ENCODE measurements at regions not wholly inside any gene's neighbourhood (a gene's known extent, or its start where the extent isn't known, plus 50 kb on each side); places are given as distances from the start of the nearest gene placed in this dataset.

- Histone ChIP-seq H4K8ac (ENCODE audit: low read depth, low read length) (no peak overlapping the region), H3K4me1 (ENCODE audit: control insufficient read depth, low read depth, low read length) (no peaks in the 10 kb centered on the region), H3K9ac (ENCODE audit: low read length) (no peak overlapping the region), H2BK15ac (replicated peaks; ENCODE audit: low read depth) (no peak overlapping the region), H3K23ac (ENCODE audit: low read length) (no peak overlapping the region), H3K27ac (ENCODE audit: low read depth, low read length) (no peak overlapping the region), H3K27me3 (ENCODE audit: insufficient read depth, low read length, poor library complexity) (no peaks in the 10 kb centered on the region), H2BK120ac (ENCODE audit: low read depth, low read length) (no peak overlapping the region), H2AK5ac (ENCODE audit: low read length) (no peak overlapping the region), H3K4me3 (ENCODE audit: low read length) (no peak overlapping the region), H3K36me3 (ENCODE audit: control insufficient read depth, insufficient read depth, low read length) (no peaks in the 10 kb centered on the region), H3K18ac (ENCODE audit: low read length) (no peak overlapping the region), H3K4me2 (ENCODE audit: low read length) (no peak overlapping the region), H3K79me2 (ENCODE audit: control insufficient read depth, insufficient read depth, low read length) (no peaks in the 10 kb centered on the region), H3K4ac (ENCODE audit: low read depth, low read length) (no peak overlapping the region), H4K5ac (ENCODE audit: low read length) (no peak overlapping the region), H2BK5ac (ENCODE audit: low read length) (no peak overlapping the region), H3K56ac (ENCODE audit: low read length) (no peak overlapping the region), H3K79me1 (ENCODE audit: low read length) (no peaks in the 10 kb centered on the region)
- DNase-seq: no peak
These were observed 125.7 kb upstream of the TCF4 start for GRCh38 chr18:55713707-55714106.

- Histone ChIP-seq H3K4ac (ENCODE audit: low read depth, low read length) (no peak overlapping the region), H3K27me3 (ENCODE audit: insufficient read depth, low read length, poor library complexity) (no peaks in the 10 kb centered on the region), H3K4me3 (ENCODE audit: low read length) (no peak overlapping the region), H3K79me1 (ENCODE audit: low read length) (no peaks in the 10 kb centered on the region), H4K5ac (ENCODE audit: low read length) (no peak overlapping the region), H3K4me1 (ENCODE audit: control insufficient read depth, low read depth, low read length) (no peaks in the 10 kb centered on the region), H3K79me2 (ENCODE audit: control insufficient read depth, insufficient read depth, low read length) (no peaks in the 10 kb centered on the region), H3K56ac (ENCODE audit: low read length) (no peak overlapping the region), H2BK120ac (ENCODE audit: low read depth, low read length) (no peak overlapping the region), H3K23ac (ENCODE audit: low read length) (no peak overlapping the region), H3K4me2 (ENCODE audit: low read length) (no peak overlapping the region), H3K18ac (ENCODE audit: low read length) (no peak overlapping the region), H3K36me3 (ENCODE audit: control insufficient read depth, insufficient read depth, low read length) (no peaks in the 10 kb centered on the region), H3K9ac (ENCODE audit: low read length) (no peak overlapping the region), H2AK5ac (ENCODE audit: low read length) (no peak overlapping the region), H4K8ac (ENCODE audit: low read depth, low read length) (no peak overlapping the region), H2BK15ac (replicated peaks; ENCODE audit: low read depth) (no peak overlapping the region), H2BK5ac (ENCODE audit: low read length) (no peak overlapping the region), H3K27ac (ENCODE audit: low read depth, low read length) (no peak overlapping the region)
- DNase-seq: no peak
- no CpG with 5 or more reads among the region's 3 CpGs for WGBS (ENCODE audit: extremely low coverage, insufficient coverage, low lambda C conversion rate)
These were observed 118.9 kb upstream of the TCF4 start for GRCh38 chr18:55706898-55707297.

GRCh38 chr18:55699233-55699765, 111.3 kb upstream of the TCF4 start:
- Histone ChIP-seq H3K4me3 (ENCODE audit: low read length) (no peak overlapping the region), H3K4ac (ENCODE audit: low read depth, low read length) (no peak overlapping the region), H2BK15ac (replicated peaks; ENCODE audit: low read depth) (no peak overlapping the region), H2BK5ac (ENCODE audit: low read length) (no peak overlapping the region), H3K36me3 (ENCODE audit: control insufficient read depth, insufficient read depth, low read length) (no peaks in the 10 kb centered on the region), H4K5ac (ENCODE audit: low read length) (no peak overlapping the region), H2BK120ac (ENCODE audit: low read depth, low read length) (no peak overlapping the region), H2AK5ac (ENCODE audit: low read length) (no peak overlapping the region), H3K56ac (ENCODE audit: low read length) (no peak overlapping the region), H3K9ac (ENCODE audit: low read length) (no peak overlapping the region), H3K18ac (ENCODE audit: low read length) (no peak overlapping the region), H3K4me2 (ENCODE audit: low read length) (no peak overlapping the region), H3K4me1 (ENCODE audit: control insufficient read depth, low read depth, low read length) (no peaks in the 10 kb centered on the region), H4K8ac (ENCODE audit: low read depth, low read length) (no peak overlapping the region), H3K27me3 (ENCODE audit: insufficient read depth, low read length, poor library complexity) (no peaks in the 10 kb centered on the region), H3K23ac (ENCODE audit: low read length) (no peak overlapping the region), H3K79me2 (ENCODE audit: control insufficient read depth, insufficient read depth, low read length) (no peaks in the 10 kb centered on the region), H3K27ac (ENCODE audit: low read depth, low read length) (no peak overlapping the region), H3K79me1 (ENCODE audit: low read length) (no peaks in the 10 kb centered on the region)
- no CpG with 5 or more reads among the region's 5 CpGs for WGBS (ENCODE audit: extremely low coverage, insufficient coverage, low lambda C conversion rate)
- no peak for DNase-seq

- Histone ChIP-seq H3K36me3 (ENCODE audit: control insufficient read depth, insufficient read depth, low read length) (no peaks in the 10 kb centered on the region), H2BK120ac (ENCODE audit: low read depth, low read length) (no peak overlapping the region), H3K27me3 (ENCODE audit: insufficient read depth, low read length, poor library complexity) (no peaks in the 10 kb centered on the region), H2BK5ac (ENCODE audit: low read length) (no peak overlapping the region), H3K79me1 (ENCODE audit: low read length) (no peaks in the 10 kb centered on the region), H3K9ac (ENCODE audit: low read length) (no peak overlapping the region), H2AK5ac (ENCODE audit: low read length) (no peak overlapping the region), H2BK15ac (replicated peaks; ENCODE audit: low read depth) (no peak overlapping the region), H4K5ac (ENCODE audit: low read length) (no peak overlapping the region), H3K4ac (ENCODE audit: low read depth, low read length) (no peak overlapping the region), H3K79me2 (ENCODE audit: control insufficient read depth, insufficient read depth, low read length) (no peaks in the 10 kb centered on the region), H3K4me1 (ENCODE audit: control insufficient read depth, low read depth, low read length) (no peaks in the 10 kb centered on the region), H3K23ac (ENCODE audit: low read length) (no peak overlapping the region), H3K4me2 (ENCODE audit: low read length) (no peak overlapping the region), H4K8ac (ENCODE audit: low read depth, low read length) (no peak overlapping the region), H3K56ac (ENCODE audit: low read length) (no peak overlapping the region), H3K18ac (ENCODE audit: low read length) (no peak overlapping the region), H3K4me3 (ENCODE audit: low read length) (no peak overlapping the region), H3K27ac (ENCODE audit: low read depth, low read length) (no peak overlapping the region)
- DNase-seq: no peak
- WGBS (ENCODE audit: extremely low coverage, insufficient coverage, low lambda C conversion rate): no CpG with 5 or more reads among the region's 3 CpGs
These were observed 108.8 kb upstream of the TCF4 start for GRCh38 chr18:55696811-55697210.

- Histone ChIP-seq H2BK5ac (ENCODE audit: low read length) (no peak overlapping the region), H4K8ac (ENCODE audit: low read depth, low read length) (no peak overlapping the region), H4K5ac (ENCODE audit: low read length) (no peak overlapping the region), H3K56ac (ENCODE audit: low read length) (no peak overlapping the region), H3K27ac (ENCODE audit: low read depth, low read length) (no peak overlapping the region), H3K18ac (ENCODE audit: low read length) (no peak overlapping the region), H3K79me1 (ENCODE audit: low read length) (no peaks in the 10 kb centered on the region), H3K4me3 (ENCODE audit: low read length) (no peak overlapping the region), H3K4me2 (ENCODE audit: low read length) (no peak overlapping the region), H3K9ac (ENCODE audit: low read length) (no peak overlapping the region), H3K27me3 (ENCODE audit: insufficient read depth, low read length, poor library complexity) (no peaks in the 10 kb centered on the region), H3K36me3 (ENCODE audit: control insufficient read depth, insufficient read depth, low read length) (no peaks in the 10 kb centered on the region), H2BK120ac (ENCODE audit: low read depth, low read length) (no peak overlapping the region), H3K23ac (ENCODE audit: low read length) (no peak overlapping the region), H3K4ac (ENCODE audit: low read depth, low read length) (no peak overlapping the region), H3K4me1 (ENCODE audit: control insufficient read depth, low read depth, low read length) (no peaks in the 10 kb centered on the region), H2BK15ac (replicated peaks; ENCODE audit: low read depth) (no peak overlapping the region), H3K79me2 (ENCODE audit: control insufficient read depth, insufficient read depth, low read length) (no peaks in the 10 kb centered on the region), H2AK5ac (ENCODE audit: low read length) (no peak overlapping the region)
- no peak for DNase-seq
These were observed 107.1 kb upstream of the TCF4 start for GRCh38 chr18:55695091-55695490.

- no peak overlapping the region for H2BK15ac ChIP-seq (replicated peaks; ENCODE audit: low read depth)
- H3K9ac ChIP-seq (ENCODE audit: low read length): no peak overlapping the region
- no peak overlapping the region for H3K56ac ChIP-seq (ENCODE audit: low read length)
- H3K23ac ChIP-seq (ENCODE audit: low read length): no peak overlapping the region
- H3K79me2 ChIP-seq (ENCODE audit: control insufficient read depth, insufficient read depth, low read length): no peaks in the 10 kb centered on the region
- H3K4me3 ChIP-seq (ENCODE audit: low read length): no peak overlapping the region
- H3K4me1 ChIP-seq (ENCODE audit: control insufficient read depth, low read depth, low read length): no peaks in the 10 kb centered on the region
- H3K4me2 ChIP-seq (ENCODE audit: low read length): no peak overlapping the region
- H4K8ac ChIP-seq (ENCODE audit: low read depth, low read length): no peak overlapping the region
- WGBS (ENCODE audit: extremely low coverage, insufficient coverage, low lambda C conversion rate): no CpG with 5 or more reads among the region's 1 CpG
- H3K4ac ChIP-seq (ENCODE audit: low read depth, low read length): no peak overlapping the region
- H3K18ac ChIP-seq (ENCODE audit: low read length): no peak overlapping the region
- H2BK5ac ChIP-seq (ENCODE audit: low read length): no peak overlapping the region
- H3K27ac ChIP-seq (ENCODE audit: low read depth, low read length): no peak overlapping the region
- H3K36me3 ChIP-seq (ENCODE audit: control insufficient read depth, insufficient read depth, low read length): no peaks in the 10 kb centered on the region
- H4K5ac ChIP-seq (ENCODE audit: low read length): no peak overlapping the region
- no peak overlapping the region for H2BK120ac ChIP-seq (ENCODE audit: low read depth, low read length)
- H2AK5ac ChIP-seq (ENCODE audit: low read length): no peak overlapping the region
- H3K27me3 ChIP-seq (ENCODE audit: insufficient read depth, low read length, poor library complexity): no peaks in the 10 kb centered on the region
- no peak for DNase-seq
- H3K79me1 ChIP-seq (ENCODE audit: low read length): no peaks in the 10 kb centered on the region
These were observed 106.3 kb upstream of the TCF4 start for GRCh38 chr18:55694291-55694690.
